Left lobe of liver (tissue), 2 donors: ENCODE measurements at regions not wholly inside any gene's neighbourhood (a gene's known extent, or its start where the extent isn't known, plus 50 kb on each side); places are given as distances from the start of the nearest gene placed in this dataset.

Experiments
- ATAC-seq: fragments of 200-7000 bp; cut with Tn5 transposase; one replicate; pipeline ENCODE4 v1.9.1; 2020; ENCODE audit warnings: mild to moderate bottlenecking, moderate library complexity
- DNase-seq: peaks from one replicate; pipeline ENCODE4 v3.0.0-alpha.2; 2020; ENCODE audit warnings: low spot score
- donor health status: DM: no; HTN: no; CAD: no; lungs with moderate emphysema.
- donor health status: DM: no; HTN: yes; CAD: no.

GRCh38 chr10:14396411-14397048 is 65.8 kb upstream of the FRMD4A start:
- DNase-seq = no peak
- ATAC-seq = no peak

- no peak for ATAC-seq
- no peak for DNase-seq
Observed at GRCh38 chr10:14394179-14394578, 63.5 kb upstream of the FRMD4A start.

- ATAC-seq (no peak), DNase-seq (no peak)
Observed at GRCh38 chr10:14391342-14391741, 60.6 kb upstream of the FRMD4A start.

GRCh38 chr10:14389981-14390590 is 59.4 kb upstream of the FRMD4A start:
- ATAC-seq (no peak), DNase-seq (no peak)

- DNase-seq (no peak), ATAC-seq (no peak)
Observed at GRCh38 chr10:14385596-14386593, 55.2 kb upstream of the FRMD4A start.

GRCh38 chr10:14384915-14385314 is 54.2 kb upstream of the FRMD4A start:
- no peak for DNase-seq
- no peak for ATAC-seq

GRCh38 chr10:14384116-14384730 is 53.5 kb upstream of the FRMD4A start:
- no peak for ATAC-seq
- no peak for DNase-seq

- ATAC-seq = no peak
- no peak for DNase-seq
Observed at GRCh38 chr10:14383266-14383665, 52.5 kb upstream of the FRMD4A start.

GRCh38 chr10:14382531-14382930 is 51.8 kb upstream of the FRMD4A start:
- DNase-seq (no peak), ATAC-seq (no peak)

- DNase-seq (no peak), ATAC-seq (no peak)
Observed at GRCh38 chr10:14382022-14382421, 51.3 kb upstream of the FRMD4A start.

GRCh38 chr10:14381475-14381874 is 50.8 kb upstream of the FRMD4A start:
- DNase-seq = no peak
- no peak for ATAC-seq

GRCh38 chr10:14380746-14381145 is 50.0 kb upstream of the FRMD4A start:
- no peak for ATAC-seq
- DNase-seq = no peak
